Duodenal mucosa (tissue), 2 donors: ENCODE measurements at regions not wholly inside any gene's neighbourhood (a gene's known extent, or its start where the extent isn't known, plus 50 kb on each side); places are given as distances from the start of the nearest gene placed in this dataset.

Source experiments
- H3K27ac ChIP-seq: one replicate; pipeline ENCODE4 v1.7.0; 2013; ENCODE audit warnings: low read depth, low read length
- H3K27me3 ChIP-seq, 2 donors: one replicate each; pipeline ENCODE4 v1.7.0; 2013; ENCODE audit warnings: low read length in 2 of 2, control low read depth in 1 of 2; ENCODE audit not compliant: insufficient read depth in 2 of 2, control insufficient read depth in 1 of 2
- H3K36me3 ChIP-seq, 2 donors: one replicate each; pipeline ENCODE4 v1.7.0; 2013; ENCODE audit warnings: low read length in 2 of 2, control low read depth in 1 of 2; ENCODE audit not compliant: insufficient read depth in 2 of 2, control insufficient read depth in 1 of 2
- H3K4me1 ChIP-seq, 2 donors: one replicate each; pipeline ENCODE4 v1.7.0; 2013; ENCODE audit warnings: low read length in 2 of 2, control low read depth in 1 of 2; ENCODE audit not compliant: insufficient read depth in 2 of 2, control insufficient read depth in 1 of 2
- H3K4me3 ChIP-seq, 2 donors: one replicate each; pipeline ENCODE4 v1.7.0; 2013; ENCODE audit warnings: low read length in 2 of 2, low read depth in 1 of 2
- H3K9ac ChIP-seq, 2 donors: one replicate each; pipeline ENCODE4 v1.7.0; 2013; ENCODE audit warnings: low read length in 2 of 2, low read depth in 1 of 2
- H3K9me3 ChIP-seq, 2 donors: one replicate each; pipeline ENCODE4 v1.7.0; 2013; ENCODE audit warnings: low read length in 2 of 2, control low read depth in 1 of 2; ENCODE audit not compliant: control insufficient read depth in 1 of 2

- H3K27me3 ChIP-seq: no peaks in the 10 kb centered on the region
- no peak overlapping the region for H3K4me3 ChIP-seq
- H3K9ac ChIP-seq: no peak overlapping the region
- no peaks in the 10 kb centered on the region for H3K9me3 ChIP-seq
- peaks cover 0 to 2% of the 10 kb centered on the region in 2 donors for H3K4me1 ChIP-seq
- H3K36me3 ChIP-seq: no peaks in the 10 kb centered on the region
- no peak overlapping the region for H3K27ac ChIP-seq
These were observed 50.4 kb upstream of the FMOD start for GRCh38 chr1:203401199-203401877.

GRCh38 chr1:203402152-203402551 is 51.2 kb upstream of the FMOD start:
- Histone ChIP-seq H3K4me3 (no peak overlapping the region), H3K4me1 (peaks cover 8 to 10% of the 10 kb centered on the region in 2 donors), H3K27me3 (no peaks in the 10 kb centered on the region), H3K27ac (no peak overlapping the region), H3K36me3 (no peaks in the 10 kb centered on the region), H3K9me3 (no peaks in the 10 kb centered on the region), H3K9ac (no peak overlapping the region)

- no peaks in the 10 kb centered on the region for H3K9me3 ChIP-seq
- peaks cover 10 to 11% of the 10 kb centered on the region in 2 donors for H3K4me1 ChIP-seq
- H3K27ac ChIP-seq: no peak overlapping the region
- H3K9ac ChIP-seq: no peak overlapping the region
- no peaks in the 10 kb centered on the region for H3K27me3 ChIP-seq
- H3K4me3 ChIP-seq: no peak overlapping the region
- no peaks in the 10 kb centered on the region for H3K36me3 ChIP-seq
These were observed 51.9 kb upstream of the FMOD start for GRCh38 chr1:203402629-203403337.

- H3K36me3 ChIP-seq: no peaks in the 10 kb centered on the region
- peaks cover 18% of the 10 kb centered on the region in 2 donors for H3K4me1 ChIP-seq
- H3K9ac ChIP-seq: no peak overlapping the region
- no peaks in the 10 kb centered on the region for H3K9me3 ChIP-seq
- H3K27ac ChIP-seq: no peak overlapping the region
- H3K27me3 ChIP-seq: no peaks in the 10 kb centered on the region
- H3K4me3 ChIP-seq: no peak overlapping the region
These were observed 52.7 kb upstream of the FMOD start for GRCh38 chr1:203403586-203403985.

- Histone ChIP-seq H3K4me1 (peaks cover 27 to 28% of the 10 kb centered on the region in 2 donors), H3K36me3 (peaks cover 0 to 5% of the 10 kb centered on the region in 2 donors), H3K9me3 (no peaks in the 10 kb centered on the region), H3K27me3 (no peaks in the 10 kb centered on the region), H3K27ac (no peak overlapping the region), H3K9ac (no peak overlapping the region), H3K4me3 (no peak overlapping the region)
These were observed 53.6 kb upstream of the FMOD start for GRCh38 chr1:203404546-203404945.

GRCh38 chr1:203405703-203406438 is 54.9 kb upstream of the FMOD start:
- no peak overlapping the region for H3K4me3 ChIP-seq
- no peak overlapping the region for H3K27ac ChIP-seq
- H3K4me1 ChIP-seq: peaks cover 29 to 35% of the 10 kb centered on the region in 2 donors
- H3K27me3 ChIP-seq: no peaks in the 10 kb centered on the region
- H3K36me3 ChIP-seq: peaks cover 0 to 5% of the 10 kb centered on the region in 2 donors
- H3K9ac ChIP-seq: no peak overlapping the region
- no peaks in the 10 kb centered on the region for H3K9me3 ChIP-seq

GRCh38 chr1:203406446-203407045 is 55.6 kb upstream of the FMOD start:
- peaks cover 29 to 35% of the 10 kb centered on the region in 2 donors for H3K4me1 ChIP-seq
- no peak overlapping the region for H3K4me3 ChIP-seq
- H3K9ac ChIP-seq: no peak overlapping the region
- no peak overlapping the region for H3K27ac ChIP-seq
- H3K27me3 ChIP-seq: no peaks in the 10 kb centered on the region
- H3K36me3 ChIP-seq: peaks cover 0 to 9% of the 10 kb centered on the region in 2 donors
- no peaks in the 10 kb centered on the region for H3K9me3 ChIP-seq

GRCh38 chr1:203407296-203407695 is 56.4 kb upstream of the FMOD start:
- H3K27me3 ChIP-seq: no peaks in the 10 kb centered on the region
- no peak overlapping the region for H3K9ac ChIP-seq
- peak overlapping the region in 1 of 2 donors; percentile 12 for H3K4me3 ChIP-seq
- H3K9me3 ChIP-seq: no peaks in the 10 kb centered on the region
- H3K4me1 ChIP-seq: peaks cover 29 to 35% of the 10 kb centered on the region in 2 donors
- no peak overlapping the region for H3K27ac ChIP-seq
- peaks cover 0 to 9% of the 10 kb centered on the region in 2 donors for H3K36me3 ChIP-seq

- Histone ChIP-seq H3K4me1 (peaks cover 29 to 35% of the 10 kb centered on the region in 2 donors), H3K9me3 (no peaks in the 10 kb centered on the region), H3K36me3 (peaks cover 0 to 9% of the 10 kb centered on the region in 2 donors), H3K9ac (no peak overlapping the region), H3K4me3 (no peak overlapping the region), H3K27ac (peak overlapping the region; percentile 2), H3K27me3 (no peaks in the 10 kb centered on the region)
These were observed 57.9 kb upstream of the FMOD start for GRCh38 chr1:203408486-203409481.
